Activated CD4-positive, alpha-beta T cell treated with anti-CD3 and anti-CD28 coated beads, Interleukin-2, amount 50 U/mL, for 4 hours (primary cell): ENCODE measurements at regions not wholly inside any gene's neighbourhood (a gene's known extent, or its start where the extent isn't known, plus 50 kb on each side); places are given as distances from the start of the nearest gene placed in this dataset.
"Not testable (repeated sequence)": the region's sequence is repeated elsewhere in the genome, so short reads cannot be mapped to it uniquely, and the experiment has no call there.

Source experiments
- DNase-seq, 2 experiments: peaks; one replicate each; pipeline ENCODE4 v3.0.0-alpha.2; 2020

- no peak for DNase-seq
These were observed 183.8 kb upstream of the EYA4 start for GRCh38 chr6:133057352-133057751.

GRCh38 chr6:133062077-133062476, 179.1 kb upstream of the EYA4 start:
- DNase-seq, result no peak

GRCh38 chr6:133062696-133063306, 178.4 kb upstream of the EYA4 start:
- no peak for DNase-seq

GRCh38 chr6:133067960-133068359, 173.2 kb upstream of the EYA4 start:
- DNase-seq, result no peak

- DNase-seq, result no peak
These were observed 170.6 kb upstream of the EYA4 start for GRCh38 chr6:133070410-133071043.

- DNase-seq, result no peak
These were observed 161.3 kb upstream of the EYA4 start for GRCh38 chr6:133079901-133080300.

GRCh38 chr6:133083248-133083967, 157.7 kb upstream of the EYA4 start:
- DNase-seq, result no peak

- DNase-seq, result no peak
These were observed 155.7 kb upstream of the EYA4 start for GRCh38 chr6:133085471-133085870.

- DNase-seq, result no peak
These were observed 155.3 kb upstream of the EYA4 start for GRCh38 chr6:133085896-133086295.

- DNase-seq, result no peak
These were observed 152.0 kb upstream of the EYA4 start for GRCh38 chr6:133088931-133089695.

- no peak for DNase-seq
These were observed 149.0 kb upstream of the EYA4 start for GRCh38 chr6:133092199-133092598.

GRCh38 chr6:133092771-133093170, 148.4 kb upstream of the EYA4 start:
- no peak for DNase-seq

- not testable (repeated sequence) for DNase-seq
These were observed 147.9 kb upstream of the EYA4 start for GRCh38 chr6:133093211-133093610.

- no peak for DNase-seq
These were observed 147.2 kb upstream of the EYA4 start for GRCh38 chr6:133093956-133094355.

- DNase-seq, result no peak
These were observed 143.9 kb upstream of the EYA4 start for GRCh38 chr6:133097208-133097607.

- no peak for DNase-seq
These were observed 141.6 kb upstream of the EYA4 start for GRCh38 chr6:133099573-133099972.

- DNase-seq, result no peak
These were observed 140.3 kb upstream of the EYA4 start for GRCh38 chr6:133100865-133101264.

GRCh38 chr6:133101790-133102189, 139.4 kb upstream of the EYA4 start:
- DNase-seq, result no peak

GRCh38 chr6:133106934-133107333, 134.2 kb upstream of the EYA4 start:
- DNase-seq, result no peak

- no peak for DNase-seq
These were observed 132.7 kb upstream of the EYA4 start for GRCh38 chr6:133108419-133108818.

GRCh38 chr6:133114973-133115372, 126.2 kb upstream of the EYA4 start:
- DNase-seq, result no peak

GRCh38 chr6:133115946-133116345, 125.2 kb upstream of the EYA4 start:
- DNase-seq, result no peak

- DNase-seq, result no peak
These were observed 113.0 kb upstream of the EYA4 start for GRCh38 chr6:133128191-133128590.

- DNase-seq, result no peak
These were observed 111.6 kb upstream of the EYA4 start for GRCh38 chr6:133129556-133129955.
